ENCODE measurements at regions not wholly inside any gene's neighbourhood (a gene's known extent, or its start where the extent isn't known, plus 50 kb on each side); places are given as distances from the start of the nearest gene placed in this dataset.

GRCh38 chr3:62926494-62926893, 51.3 kb upstream of the CADPS start:
- intact Hi-C loops (cut with DNase I), result no loop called here
- DNase-seq, result no peak
- no peaks in the 10 kb centered on the region for H3K27me3 ChIP-seq
- H3K36me3 ChIP-seq, result no peaks in the 10 kb centered on the region
- no peaks in the 10 kb centered on the region for H3K4me1 ChIP-seq
- no peak overlapping the region for H3K27ac ChIP-seq
- WGBS, 2 donors, result 49 to 50% methylated on average over 5 of the region's 5 CpGs
- H3K4me3 ChIP-seq (replicated peaks in 1 of 3), result no peak overlapping the region
- no peaks in the 10 kb centered on the region for H3K9me3 ChIP-seq
- no peak for TF ChIP-seq CTCF (IDR thresholded peaks at IDR 0.05)
- no peak for TF ChIP-seq POLR2A (IDR thresholded peaks at IDR 0.05)

- no peaks in the 10 kb centered on the region for H3K36me3 ChIP-seq
- intact Hi-C loops (cut with DNase I), result no loop called here
- no peak overlapping the region for H3K4me3 ChIP-seq (replicated peaks in 1 of 3)
- TF ChIP-seq POLR2A (IDR thresholded peaks at IDR 0.05), result no peak
- no peak for TF ChIP-seq CTCF (IDR thresholded peaks at IDR 0.05)
- WGBS, 2 donors, result 56 to 62% methylated on average over 1 of the region's 1 CpG
- H3K27ac ChIP-seq, result no peak overlapping the region
- H3K27me3 ChIP-seq, result no peaks in the 10 kb centered on the region
- H3K9me3 ChIP-seq, result no peaks in the 10 kb centered on the region
- H3K4me1 ChIP-seq, result no peaks in the 10 kb centered on the region
- DNase-seq, result no peak
These were observed 53.0 kb upstream of the CADPS start for GRCh38 chr3:62928256-62928655.

- TF ChIP-seq CTCF (IDR thresholded peaks at IDR 0.05) (no peak), POLR2A (IDR thresholded peaks at IDR 0.05) (no peak)
- intact Hi-C loops (cut with DNase I), result no loop called here
- H3K27ac ChIP-seq, result no peak overlapping the region
These were observed 54.6 kb upstream of the CADPS start for GRCh38 chr3:62929771-62930170.

GRCh38 chr3:62935793-62936192, 60.6 kb upstream of the CADPS start:
- TF ChIP-seq CTCF (IDR thresholded peaks at IDR 0.05), result no peak
- TF ChIP-seq POLR2A (IDR thresholded peaks at IDR 0.05), result no peak
- intact Hi-C loops (cut with DNase I), result no loop called here
- Histone ChIP-seq H3K36me3 (no peaks in the 10 kb centered on the region), H3K27me3 (no peaks in the 10 kb centered on the region), H3K9me3 (no peaks in the 10 kb centered on the region), H3K27ac (no peak overlapping the region), H3K4me1 (no peaks in the 10 kb centered on the region), H3K4me3 (replicated peaks in 1 of 3) (no peak overlapping the region)
- no peak for DNase-seq
- WGBS, 2 donors, result 74 to 83% methylated on average over 1 of the region's 1 CpG

More at GRCh38 chr3:62929771-62930170, 54.6 kb upstream of the CADPS start:
- Histone ChIP-seq H3K4me3 (replicated peaks in 1 of 3) (no peak overlapping the region), H3K9me3 (no peaks in the 10 kb centered on the region), H3K27me3 (no peaks in the 10 kb centered on the region), H3K4me1 (no peaks in the 10 kb centered on the region), H3K36me3 (no peaks in the 10 kb centered on the region)
- DNase-seq, result no peak

- Histone ChIP-seq H3K9me3 (no peaks in the 10 kb centered on the region), H3K36me3 (no peaks in the 10 kb centered on the region), H3K27me3 (no peaks in the 10 kb centered on the region), H3K4me3 (replicated peaks in 1 of 3) (no peak overlapping the region), H3K27ac (no peak overlapping the region), H3K4me1 (no peaks in the 10 kb centered on the region)
- no peak for TF ChIP-seq CTCF (IDR thresholded peaks at IDR 0.05)
- no peak for TF ChIP-seq POLR2A (IDR thresholded peaks at IDR 0.05)
- intact Hi-C loops (cut with DNase I), result no loop called here
- WGBS, 2 donors, result 86% methylated on average over 5 of the region's 5 CpGs
- DNase-seq, result no peak
These were observed 61.5 kb upstream of the CADPS start for GRCh38 chr3:62936626-62937254.
